NB4 (cell line): ENCODE measurements at regions not wholly inside any gene's neighbourhood (a gene's known extent, or its start where the extent isn't known, plus 50 kb on each side); places are given as distances from the start of the nearest gene placed in this dataset.

Source experiments
- MAX ChIP-seq: IDR thresholded peaks from 2 replicates; pipeline ENCODE4 v1.6.1; 2011; ENCODE audit warnings: low read depth, low read length
- MYC ChIP-seq: IDR thresholded peaks from 2 replicates; pipeline ENCODE4 v1.6.1; 2011; ENCODE audit warnings: low read depth, low read length
- POLR2A ChIP-seq: IDR thresholded peaks from 2 replicates; pipeline ENCODE4 v1.6.1; 2011; ENCODE audit warnings: mild to moderate bottlenecking; ENCODE audit not compliant: insufficient read length; ENCODE audit errors: extremely low read depth
- TF ChIP-seq, protein P1 (sequence below): IDR thresholded peaks from one replicate; pipeline ENCODE4 v1.5.1; 2012; ENCODE audit warnings: low read depth, low read length

- TF ChIP-seq, protein P1, sequence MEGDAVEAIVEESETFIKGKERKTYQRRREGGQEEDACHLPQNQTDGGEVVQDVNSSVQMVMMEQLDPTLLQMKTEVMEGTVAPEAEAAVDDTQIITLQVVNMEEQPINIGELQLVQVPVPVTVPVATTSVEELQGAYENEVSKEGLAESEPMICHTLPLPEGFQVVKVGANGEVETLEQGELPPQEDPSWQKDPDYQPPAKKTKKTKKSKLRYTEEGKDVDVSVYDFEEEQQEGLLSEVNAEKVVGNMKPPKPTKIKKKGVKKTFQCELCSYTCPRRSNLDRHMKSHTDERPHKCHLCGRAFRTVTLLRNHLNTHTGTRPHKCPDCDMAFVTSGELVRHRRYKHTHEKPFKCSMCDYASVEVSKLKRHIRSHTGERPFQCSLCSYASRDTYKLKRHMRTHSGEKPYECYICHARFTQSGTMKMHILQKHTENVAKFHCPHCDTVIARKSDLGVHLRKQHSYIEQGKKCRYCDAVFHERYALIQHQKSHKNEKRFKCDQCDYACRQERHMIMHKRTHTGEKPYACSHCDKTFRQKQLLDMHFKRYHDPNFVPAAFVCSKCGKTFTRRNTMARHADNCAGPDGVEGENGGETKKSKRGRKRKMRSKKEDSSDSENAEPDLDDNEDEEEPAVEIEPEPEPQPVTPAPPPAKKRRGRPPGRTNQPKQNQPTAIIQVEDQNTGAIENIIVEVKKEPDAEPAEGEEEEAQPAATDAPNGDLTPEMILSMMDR, result no peak
- TF ChIP-seq MYC (no peak), POLR2A (no peak), MAX (no peak)
Measured at GRCh38 chr2:67290451-67291290, 106.5 kb upstream of the ETAA1 start.
